SK-N-SH treated with all-trans-retinoic acid at 6 μM for 48 hours (cell line): ENCODE measurements at regions not wholly inside any gene's neighbourhood (a gene's known extent, or its start where the extent isn't known, plus 50 kb on each side); places are given as distances from the start of the nearest gene placed in this dataset.

Source experiments
- ATAC-seq: fragments of 200-7000 bp; cut with Tn5 transposase; 3 replicates; pipeline ENCODE4 v1.9.1; 2020; ENCODE audit warnings: mild to moderate bottlenecking, moderate library complexity
- ARNTL ChIP-seq: fragments of 450-650 bp; formaldehyde crosslinking; IDR thresholded peaks from 2 replicates; pipeline ENCODE4 v1.5.0; 2020; ENCODE audit warnings: low read depth, mild to moderate bottlenecking, moderate library complexity, borderline replicate concordance
- CREB5 ChIP-seq: fragments of 250-450 bp; sonication (Bioruptor Pico); IDR thresholded peaks from 2 replicates; pipeline ENCODE4 v1.5.1; 2020; ENCODE audit warnings: low read depth, mild to moderate bottlenecking, moderate library complexity
- ESRRG ChIP-seq: fragments of 250-450 bp; sonication (Bioruptor Pico); IDR thresholded peaks from 2 replicates; pipeline ENCODE4 v1.6.1; 2021; ENCODE audit warnings: mild to moderate bottlenecking
- GLIS3 ChIP-seq: fragments of 250-450 bp; sonication (Bioruptor Pico); IDR thresholded peaks from 2 replicates; pipeline ENCODE4 v1.5.0; 2020; ENCODE audit warnings: mild to moderate bottlenecking, moderate library complexity
- ISL1 ChIP-seq: fragments of 250-450 bp; sonication (Bioruptor Pico); IDR thresholded peaks from 2 replicates; pipeline ENCODE4 v2.1.2; 2022; ENCODE audit warnings: mild to moderate bottlenecking, moderate library complexity
- PATZ1 ChIP-seq: fragments of 250-450 bp; sonication (Bioruptor Pico); IDR thresholded peaks from 2 replicates; pipeline ENCODE4 v1.8.0; 2020; ENCODE audit warnings: mild to moderate bottlenecking, moderate library complexity, borderline replicate concordance
- PPARA ChIP-seq: fragments of 250-450 bp; sonication (Bioruptor Pico); IDR thresholded peaks from 2 replicates; pipeline ENCODE4 v1.5.0; 2020; ENCODE audit warnings: mild to moderate bottlenecking, borderline replicate concordance
- TCF4 ChIP-seq: fragments of 250-450 bp; sonication (Bioruptor Pico); IDR thresholded peaks from 2 replicates; pipeline ENCODE4 v1.8.0; 2021; ENCODE audit warnings: mild to moderate bottlenecking, moderate library complexity, borderline replicate concordance
- ZC3H10 ChIP-seq: fragments of 250-450 bp; sonication (Bioruptor Pico); IDR thresholded peaks from 2 replicates; pipeline ENCODE4 v1.5.1; 2021; ENCODE audit warnings: mild to moderate bottlenecking, moderate library complexity
- ZFP3 ChIP-seq: fragments of 250-450 bp; sonication (Bioruptor Pico); IDR thresholded peaks from 2 replicates; pipeline ENCODE4 v1.5.0; 2020; ENCODE audit warnings: mild to moderate bottlenecking, moderate library complexity
- ZFP30 ChIP-seq: fragments of 450-650 bp; formaldehyde crosslinking; IDR thresholded peaks from 2 replicates; pipeline ENCODE4 v1.5.0; 2022; ENCODE audit warnings: mild to moderate bottlenecking, moderate library complexity
- ZNF70 ChIP-seq: fragments of 450-650 bp; formaldehyde crosslinking; IDR thresholded peaks from 2 replicates; pipeline ENCODE4 v1.5.0; 2020; ENCODE audit warnings: mild to moderate bottlenecking, moderate library complexity
- ZNF8 ChIP-seq: fragments of 450-650 bp; formaldehyde crosslinking; IDR thresholded peaks from 2 replicates; pipeline ENCODE4 v1.5.0; 2020; ENCODE audit warnings: mild to moderate bottlenecking, moderate library complexity
- TF ChIP-seq, protein P1 (sequence below): fragments of 250-450 bp; sonication (Bioruptor Pico); IDR thresholded peaks from 2 replicates; pipeline ENCODE4 v1.8.0; 2021; ENCODE audit warnings: low read depth, mild to moderate bottlenecking, moderate library complexity, borderline replicate concordance
- TF ChIP-seq, protein P2 (sequence below): fragments of 250-450 bp; sonication (Bioruptor Pico); IDR thresholded peaks from 2 replicates; pipeline ENCODE4 v1.5.0; 2020; ENCODE audit warnings: mild to moderate bottlenecking, moderate library complexity
- TF ChIP-seq, protein P3 (sequence below): fragments of 250-450 bp; sonication (Bioruptor Pico); IDR thresholded peaks from 2 replicates; pipeline ENCODE4 v1.5.1; 2021; ENCODE audit warnings: mild to moderate bottlenecking, moderate library complexity

- ATAC-seq: peak; percentile 11
- no peak for TF ChIP-seq PATZ1
- TF ChIP-seq ZFP3: no peak
- no peak for TF ChIP-seq ZC3H10
- TF ChIP-seq ZFP30 (CRISPR knock-in tag): no peak
- TF ChIP-seq, protein P1, sequence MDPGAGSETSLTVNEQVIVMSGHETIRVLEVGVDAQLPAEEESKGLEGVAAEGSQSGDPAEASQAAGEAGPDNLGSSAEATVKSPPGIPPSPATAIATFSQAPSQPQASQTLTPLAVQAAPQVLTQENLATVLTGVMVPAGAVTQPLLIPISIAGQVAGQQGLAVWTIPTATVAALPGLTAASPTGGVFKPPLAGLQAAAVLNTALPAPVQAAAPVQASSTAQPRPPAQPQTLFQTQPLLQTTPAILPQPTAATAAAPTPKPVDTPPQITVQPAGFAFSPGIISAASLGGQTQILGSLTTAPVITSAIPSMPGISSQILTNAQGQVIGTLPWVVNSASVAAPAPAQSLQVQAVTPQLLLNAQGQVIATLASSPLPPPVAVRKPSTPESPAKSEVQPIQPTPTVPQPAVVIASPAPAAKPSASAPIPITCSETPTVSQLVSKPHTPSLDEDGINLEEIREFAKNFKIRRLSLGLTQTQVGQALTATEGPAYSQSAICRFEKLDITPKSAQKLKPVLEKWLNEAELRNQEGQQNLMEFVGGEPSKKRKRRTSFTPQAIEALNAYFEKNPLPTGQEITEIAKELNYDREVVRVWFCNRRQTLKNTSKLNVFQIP (CRISPR knock-in tag): no peak
- no peak for TF ChIP-seq ZNF70 (CRISPR knock-in tag)
- no peak for TF ChIP-seq TCF4 (CRISPR knock-in tag)
- TF ChIP-seq ESRRG (CRISPR knock-in tag): no peak
- TF ChIP-seq, protein P2, sequence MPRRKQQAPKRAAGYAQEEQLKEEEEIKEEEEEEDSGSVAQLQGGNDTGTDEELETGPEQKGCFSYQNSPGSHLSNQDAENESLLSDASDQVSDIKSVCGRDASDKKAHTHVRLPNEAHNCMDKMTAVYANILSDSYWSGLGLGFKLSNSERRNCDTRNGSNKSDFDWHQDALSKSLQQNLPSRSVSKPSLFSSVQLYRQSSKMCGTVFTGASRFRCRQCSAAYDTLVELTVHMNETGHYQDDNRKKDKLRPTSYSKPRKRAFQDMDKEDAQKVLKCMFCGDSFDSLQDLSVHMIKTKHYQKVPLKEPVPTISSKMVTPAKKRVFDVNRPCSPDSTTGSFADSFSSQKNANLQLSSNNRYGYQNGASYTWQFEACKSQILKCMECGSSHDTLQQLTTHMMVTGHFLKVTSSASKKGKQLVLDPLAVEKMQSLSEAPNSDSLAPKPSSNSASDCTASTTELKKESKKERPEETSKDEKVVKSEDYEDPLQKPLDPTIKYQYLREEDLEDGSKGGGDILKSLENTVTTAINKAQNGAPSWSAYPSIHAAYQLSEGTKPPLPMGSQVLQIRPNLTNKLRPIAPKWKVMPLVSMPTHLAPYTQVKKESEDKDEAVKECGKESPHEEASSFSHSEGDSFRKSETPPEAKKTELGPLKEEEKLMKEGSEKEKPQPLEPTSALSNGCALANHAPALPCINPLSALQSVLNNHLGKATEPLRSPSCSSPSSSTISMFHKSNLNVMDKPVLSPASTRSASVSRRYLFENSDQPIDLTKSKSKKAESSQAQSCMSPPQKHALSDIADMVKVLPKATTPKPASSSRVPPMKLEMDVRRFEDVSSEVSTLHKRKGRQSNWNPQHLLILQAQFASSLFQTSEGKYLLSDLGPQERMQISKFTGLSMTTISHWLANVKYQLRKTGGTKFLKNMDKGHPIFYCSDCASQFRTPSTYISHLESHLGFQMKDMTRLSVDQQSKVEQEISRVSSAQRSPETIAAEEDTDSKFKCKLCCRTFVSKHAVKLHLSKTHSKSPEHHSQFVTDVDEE (CRISPR knock-in tag): no peak
- TF ChIP-seq, all 23 proteins: peak for 0
These were observed 127.3 kb downstream of the RFLNA start for GRCh38 chr12:124422142-124422569.

GRCh38 chr12:124420996-124421674 lies 126.2 kb downstream of the RFLNA start:
- ATAC-seq: no peak
- TF ChIP-seq ARNTL (CRISPR knock-in tag): no peak
- TF ChIP-seq, protein P2 (CRISPR knock-in tag): 0 out of 2 replicates have a peak, but pooled peaks have one; percentile 25

- TF ChIP-seq ESRRG (CRISPR knock-in tag) (no peak), ZFP3 (no peak), ISL1 (CRISPR knock-in tag) (no peak), PPARA (CRISPR knock-in tag) (no peak), GLIS3 (no peak)
- no peak for ATAC-seq
These were observed 125.4 kb downstream of the RFLNA start for GRCh38 chr12:124420041-124420995.

DNA sequence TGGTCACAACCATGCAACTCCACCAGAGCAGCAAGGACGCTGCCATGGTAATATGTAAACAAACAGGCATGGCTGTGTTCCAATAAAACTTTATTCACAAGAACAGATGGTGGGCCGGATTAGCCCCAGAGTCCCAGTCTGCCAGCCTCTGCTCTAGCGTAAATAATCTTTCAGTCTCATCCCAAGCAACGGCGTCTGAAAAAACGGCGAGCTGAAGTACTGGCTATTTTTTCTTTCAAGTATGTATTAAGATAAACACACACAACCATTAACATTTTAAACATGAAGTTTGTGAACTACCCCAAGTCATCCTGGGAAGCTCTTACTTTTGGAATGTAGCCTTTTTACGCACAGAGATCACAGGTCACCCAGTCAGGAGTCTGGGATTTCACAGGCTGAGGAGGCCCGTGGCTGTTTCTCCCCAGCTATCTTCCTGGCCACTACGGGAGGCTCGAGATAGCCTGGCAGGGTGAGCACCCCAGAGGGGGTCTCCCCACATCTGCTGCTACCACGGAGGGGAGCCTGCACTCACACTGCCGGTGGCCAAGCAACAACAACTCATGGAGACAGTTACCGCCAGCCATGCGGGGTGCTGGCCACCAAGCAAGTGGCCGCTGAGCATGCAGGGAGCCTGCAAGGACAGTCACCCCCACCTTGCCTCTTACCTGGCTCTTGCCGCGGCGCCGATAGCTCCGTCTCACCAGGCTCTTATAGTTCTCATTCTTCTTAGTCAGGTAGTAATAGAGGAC lies 124.6 kb downstream of the RFLNA start:
- no peak for ATAC-seq
- TF ChIP-seq, protein P2 (CRISPR knock-in tag): no peak
- TF ChIP-seq ARNTL (CRISPR knock-in tag): no peak
- TF ChIP-seq, protein P3, sequence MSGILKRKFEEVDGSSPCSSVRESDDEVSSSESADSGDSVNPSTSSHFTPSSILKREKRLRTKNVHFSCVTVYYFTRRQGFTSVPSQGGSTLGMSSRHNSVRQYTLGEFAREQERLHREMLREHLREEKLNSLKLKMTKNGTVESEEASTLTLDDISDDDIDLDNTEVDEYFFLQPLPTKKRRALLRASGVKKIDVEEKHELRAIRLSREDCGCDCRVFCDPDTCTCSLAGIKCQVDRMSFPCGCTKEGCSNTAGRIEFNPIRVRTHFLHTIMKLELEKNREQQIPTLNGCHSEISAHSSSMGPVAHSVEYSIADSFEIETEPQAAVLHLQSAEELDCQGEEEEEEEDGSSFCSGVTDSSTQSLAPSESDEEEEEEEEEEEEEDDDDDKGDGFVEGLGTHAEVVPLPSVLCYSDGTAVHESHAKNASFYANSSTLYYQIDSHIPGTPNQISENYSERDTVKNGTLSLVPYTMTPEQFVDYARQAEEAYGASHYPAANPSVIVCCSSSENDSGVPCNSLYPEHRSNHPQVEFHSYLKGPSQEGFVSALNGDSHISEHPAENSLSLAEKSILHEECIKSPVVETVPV (CRISPR knock-in tag): no peak
- TF ChIP-seq ZNF70 (CRISPR knock-in tag): no peak
- no peak for TF ChIP-seq ZNF8 (CRISPR knock-in tag)
- no peak for TF ChIP-seq ESRRG (CRISPR knock-in tag)
- TF ChIP-seq CREB5 (CRISPR knock-in tag): no peak
